HG03280 (cell line): ENCODE measurements at regions not wholly inside any gene's neighbourhood (a gene's known extent, or its start where the extent isn't known, plus 50 kb on each side); places are given as distances from the start of the nearest gene placed in this dataset.
"Not testable (repeated sequence)": the region's sequence is repeated elsewhere in the genome, so short reads cannot be mapped to it uniquely, and the experiment has no call there.

Experiments used
- ATAC-seq: cut with Tn5 transposase; IDR thresholded peaks from one replicate; pipeline ENCODE4 v1.9.1; 2021; ENCODE audit warnings: mild to moderate bottlenecking, moderate library complexity; ENCODE audit not compliant: unreplicated experiment

DNA sequence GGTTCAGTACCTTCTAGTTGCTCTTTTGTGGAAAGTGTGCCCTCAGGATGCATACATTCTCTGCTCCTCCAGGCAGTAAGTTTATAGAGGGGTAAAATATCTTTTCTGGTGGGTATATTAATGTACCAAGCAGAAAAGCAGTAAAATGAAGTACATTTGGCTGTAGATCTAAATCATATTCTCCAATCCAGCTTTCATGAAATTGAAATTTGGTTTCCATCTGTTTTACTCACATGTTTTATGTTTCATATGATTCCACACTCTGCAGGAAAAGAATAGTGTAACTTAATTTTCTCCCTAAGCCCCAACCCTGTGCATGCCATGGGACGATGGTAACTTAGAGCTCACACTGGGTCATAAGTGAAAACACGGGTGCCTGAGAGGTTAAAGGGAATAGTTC, 172.3 kb downstream of the AKAIN1 start:
- no peak for ATAC-seq

DNA sequence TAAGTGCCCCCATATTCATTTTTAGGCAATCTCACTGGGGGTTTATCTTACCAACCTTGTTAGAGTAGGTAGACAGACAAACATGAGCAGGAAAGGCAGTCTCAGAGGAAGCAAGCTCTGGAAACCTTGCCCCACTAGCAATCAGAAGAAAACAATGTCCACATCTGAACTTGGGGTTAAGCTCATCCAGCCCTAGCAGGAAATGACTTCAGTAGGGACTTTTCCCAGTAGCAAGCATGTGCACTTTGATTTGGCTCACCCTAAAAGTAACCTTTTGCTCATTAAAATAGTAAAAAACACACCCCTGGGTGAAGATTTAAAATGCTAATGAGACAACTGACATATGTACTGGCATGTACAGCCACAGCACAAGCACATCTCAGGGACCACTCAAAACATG, 175.5 kb downstream of the AKAIN1 start:
- ATAC-seq = no peak

DNA sequence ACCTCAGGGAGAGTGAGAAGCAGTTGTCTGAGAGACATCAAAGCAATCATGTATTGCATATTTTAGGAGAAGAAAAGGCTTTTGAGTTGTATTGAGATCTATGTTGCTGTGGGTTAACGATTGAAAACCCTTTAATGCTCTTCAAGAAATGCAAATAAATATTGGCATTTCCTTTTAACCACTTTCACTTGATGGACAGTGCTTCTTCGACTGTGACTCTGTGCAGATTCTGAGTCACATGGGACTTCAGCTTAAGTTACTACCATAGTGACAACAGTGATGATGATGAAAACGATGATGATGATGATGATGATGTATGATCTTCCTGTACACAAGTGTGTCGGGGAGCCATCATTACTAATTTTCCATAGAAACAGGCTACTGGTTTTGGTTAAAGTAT, 181.8 kb downstream of the AKAIN1 start:
- ATAC-seq = no peak

DNA sequence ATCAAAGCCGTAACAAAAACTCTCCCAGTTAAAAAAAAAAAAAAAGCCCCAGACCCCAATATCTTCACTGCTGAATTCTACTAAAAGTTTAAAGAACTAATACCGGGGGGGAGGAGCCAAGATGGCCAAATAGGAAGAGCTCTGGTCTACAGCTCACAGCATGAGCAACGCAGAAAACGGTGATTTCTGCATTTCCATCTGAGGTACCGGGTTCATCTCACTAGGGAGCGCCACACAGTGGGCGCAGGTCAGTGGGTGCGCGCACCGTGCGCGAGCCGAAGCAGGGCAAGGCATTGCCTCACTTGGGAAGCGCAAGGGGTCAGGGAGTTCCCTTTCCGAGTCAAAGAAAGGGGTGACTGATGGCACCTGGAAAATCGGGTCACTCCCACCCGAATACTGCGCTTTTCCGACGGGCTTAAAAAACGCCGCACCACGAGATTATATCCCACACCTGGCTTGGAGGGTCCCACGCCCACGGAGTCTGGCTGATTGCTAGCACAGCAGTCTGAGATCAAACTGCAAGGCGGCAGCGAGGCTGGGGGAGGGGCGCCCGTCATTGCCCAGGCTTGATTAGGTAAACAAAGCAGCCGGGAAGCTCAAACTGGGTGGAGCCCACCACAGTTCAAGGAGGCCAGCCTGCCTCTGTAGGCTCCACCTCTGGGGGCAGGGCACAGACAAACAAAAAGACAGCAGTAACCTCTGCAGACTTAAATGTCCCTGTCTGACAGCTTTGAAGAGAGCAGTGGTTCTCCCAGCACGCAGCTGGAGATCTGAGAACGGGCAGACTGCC, 192.8 kb downstream of the AKAIN1 start:
- not testable (repeated sequence) for ATAC-seq

DNA sequence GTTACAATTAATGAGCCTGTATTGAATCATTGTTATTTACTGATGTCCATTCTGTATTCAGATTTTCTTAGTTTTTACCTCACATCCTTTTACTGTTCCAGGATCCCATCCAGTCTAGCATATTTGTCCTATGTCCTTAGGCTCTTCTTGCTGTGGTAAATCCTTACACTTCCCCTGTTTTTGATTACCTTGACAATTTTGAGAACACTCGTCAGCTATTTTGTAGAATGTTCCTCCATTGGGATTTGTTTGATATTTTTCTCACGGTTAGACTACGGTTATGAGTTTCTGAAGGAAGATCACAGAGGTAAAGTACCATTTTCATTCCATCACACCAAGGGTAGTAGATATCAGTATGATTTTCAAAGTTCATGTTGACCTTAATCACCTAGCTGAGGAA, 202.3 kb downstream of the AKAIN1 start:
- ATAC-seq = no peak

DNA sequence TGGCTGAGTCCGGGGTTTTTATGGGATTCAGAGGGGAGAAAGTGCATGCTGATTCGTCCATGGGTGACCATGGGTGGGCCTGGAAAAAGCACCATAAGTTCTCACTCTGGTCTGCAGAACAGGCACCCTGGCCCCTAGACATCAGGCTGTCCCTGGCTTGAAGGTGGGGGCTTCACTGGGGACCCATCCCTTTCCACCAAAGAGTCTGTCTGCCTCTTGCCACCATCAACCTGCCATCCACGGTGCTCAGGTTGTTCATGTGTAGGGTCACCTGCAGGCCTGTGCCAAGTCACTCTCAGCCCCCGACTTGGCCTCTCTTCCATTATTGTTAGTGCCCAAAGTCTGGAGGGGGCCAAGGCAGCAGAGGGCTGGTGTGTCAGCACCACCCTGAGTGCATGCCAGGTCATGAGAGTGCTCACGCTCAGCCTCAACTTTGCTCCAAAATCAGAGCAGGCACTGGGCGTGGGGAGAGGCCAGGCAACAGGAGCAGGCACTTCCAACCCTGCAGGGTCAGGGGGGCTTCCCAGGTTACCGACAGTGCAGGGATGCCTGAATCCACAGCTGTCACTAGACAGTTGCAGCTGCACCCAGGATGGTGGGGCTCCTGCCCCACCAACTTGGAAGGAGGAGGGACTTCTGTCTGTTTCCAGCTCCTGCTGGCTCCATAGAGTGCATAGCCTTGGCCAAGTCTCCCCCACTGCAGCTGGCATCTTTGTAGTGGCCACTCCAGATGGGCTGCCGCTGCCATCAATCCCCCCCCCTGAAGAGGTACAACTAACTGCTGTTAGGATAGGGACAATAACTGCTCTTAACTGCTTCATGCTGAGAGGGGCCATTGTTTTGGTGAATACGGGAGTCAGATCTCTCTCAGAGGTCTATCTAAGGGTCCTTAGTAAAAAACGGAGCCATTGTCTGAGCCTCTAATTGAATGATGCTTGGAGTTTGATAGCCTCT, 209.3 kb downstream of the AKAIN1 start:
- ATAC-seq = no peak

DNA sequence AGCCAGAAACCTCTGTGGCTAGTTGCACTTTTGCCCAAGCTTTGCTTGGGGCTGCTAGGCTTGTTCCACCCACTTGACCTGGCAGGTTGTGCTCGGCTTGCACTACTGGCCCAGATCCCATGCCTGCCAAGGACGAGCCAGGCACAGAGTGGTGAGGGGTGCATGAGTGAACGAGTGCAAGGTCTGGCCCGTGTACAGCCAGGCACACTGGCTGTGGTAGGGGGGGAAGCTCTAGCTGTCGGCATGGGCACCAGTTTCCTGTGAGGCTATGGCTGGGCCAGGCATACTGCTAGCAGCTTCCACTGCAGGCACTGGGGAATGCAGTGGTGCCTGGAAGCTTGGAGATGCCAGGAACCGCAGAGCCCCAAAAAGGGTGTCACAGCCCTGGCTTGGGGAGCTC, 210.4 kb downstream of the AKAIN1 start:
- ATAC-seq = no peak

DNA sequence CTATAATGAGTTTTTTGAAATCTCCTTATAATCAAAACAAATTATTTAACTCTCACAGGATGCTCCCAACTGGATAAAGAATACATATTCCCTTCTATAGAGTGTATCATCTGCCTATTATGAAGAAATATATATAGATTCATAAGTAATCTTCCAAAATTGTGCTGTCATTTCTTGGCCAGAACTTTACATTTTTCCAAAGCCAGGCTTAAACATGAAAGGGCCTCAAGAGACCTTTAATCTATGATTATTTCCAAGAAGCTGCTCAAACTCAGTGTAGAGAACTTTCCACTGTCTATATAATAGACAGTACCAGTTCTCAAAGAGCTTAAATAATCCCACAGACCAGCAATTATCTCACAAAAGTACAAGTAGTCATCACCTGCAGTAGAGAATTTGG, 211.0 kb downstream of the AKAIN1 start:
- ATAC-seq = no peak

DNA sequence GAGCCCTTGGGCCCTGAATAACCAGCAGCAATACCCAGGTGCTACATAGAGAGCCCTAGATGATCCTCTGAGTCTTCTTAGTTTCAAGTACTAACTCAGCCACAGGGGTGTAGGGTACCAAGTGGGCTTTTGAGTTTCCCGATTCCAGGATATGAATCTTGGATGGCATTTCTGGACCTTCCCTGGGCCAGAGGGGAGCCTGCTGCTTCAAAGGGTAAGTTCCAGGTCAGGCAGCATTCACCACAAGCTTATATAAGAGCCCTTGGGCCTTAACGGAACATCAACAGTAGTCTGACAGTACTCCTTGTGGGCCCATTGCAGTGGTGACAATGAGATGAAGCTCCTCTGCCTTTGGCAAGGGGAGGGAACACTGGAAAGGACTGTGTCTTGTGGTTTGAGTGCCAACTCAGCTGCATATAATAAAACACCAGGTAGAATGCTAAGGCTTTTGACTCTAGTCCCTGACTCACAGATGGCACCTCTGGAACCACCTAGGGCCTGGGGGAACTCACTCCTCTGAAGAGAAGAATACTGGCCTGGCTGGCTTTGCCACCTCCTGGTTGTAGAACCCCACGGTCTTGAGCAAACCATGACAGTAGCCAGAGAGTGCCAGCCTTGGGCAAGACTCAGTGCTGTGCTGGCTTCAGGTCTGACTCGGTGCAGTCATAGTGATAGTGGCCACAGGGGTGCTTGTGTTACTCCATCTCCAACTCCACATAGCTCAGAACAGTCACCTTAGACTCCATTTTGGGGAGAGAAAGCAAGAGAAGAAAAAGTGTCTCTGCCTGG, 235.7 kb downstream of the AKAIN1 start:
- no peak for ATAC-seq

DNA sequence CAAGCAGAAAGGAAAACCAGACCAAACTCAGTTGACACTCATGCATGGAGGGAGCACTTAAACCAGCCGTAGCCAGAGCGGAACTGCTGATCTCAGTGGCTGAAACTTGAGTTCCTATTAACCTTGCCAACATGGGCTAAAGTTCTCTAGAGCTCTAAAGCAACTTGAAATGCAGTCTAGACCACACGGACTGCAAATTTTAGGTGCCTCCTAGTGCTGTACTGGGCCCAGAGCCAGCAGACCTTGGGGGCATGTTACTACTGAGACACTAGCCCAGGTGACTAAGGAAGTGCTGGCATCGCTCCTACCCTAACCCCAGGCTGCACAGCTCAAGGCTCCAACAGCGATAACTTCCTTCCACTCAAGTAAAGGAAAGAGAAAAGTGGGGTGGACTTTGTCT, 236.5 kb downstream of the AKAIN1 start:
- no peak for ATAC-seq

DNA sequence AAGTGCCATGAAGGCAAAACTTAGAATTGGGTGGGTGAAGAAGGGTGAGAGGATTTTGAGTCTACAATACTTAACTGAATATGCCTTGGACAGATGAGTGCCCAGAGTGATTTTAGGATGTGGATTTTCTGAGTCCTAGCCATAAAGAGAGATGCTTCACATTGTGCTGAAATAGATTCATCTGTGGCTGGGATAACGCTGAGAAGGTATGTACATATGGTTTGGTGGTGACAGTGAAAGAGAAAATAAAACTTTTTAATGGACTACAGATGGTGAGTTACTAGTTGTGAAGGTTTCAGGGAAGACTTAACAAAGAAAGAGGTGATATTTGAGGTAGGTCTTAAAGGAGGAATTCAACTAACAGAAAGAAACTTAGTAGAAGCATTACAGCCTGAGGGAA, 265.8 kb downstream of the AKAIN1 start:
- no peak for ATAC-seq

DNA sequence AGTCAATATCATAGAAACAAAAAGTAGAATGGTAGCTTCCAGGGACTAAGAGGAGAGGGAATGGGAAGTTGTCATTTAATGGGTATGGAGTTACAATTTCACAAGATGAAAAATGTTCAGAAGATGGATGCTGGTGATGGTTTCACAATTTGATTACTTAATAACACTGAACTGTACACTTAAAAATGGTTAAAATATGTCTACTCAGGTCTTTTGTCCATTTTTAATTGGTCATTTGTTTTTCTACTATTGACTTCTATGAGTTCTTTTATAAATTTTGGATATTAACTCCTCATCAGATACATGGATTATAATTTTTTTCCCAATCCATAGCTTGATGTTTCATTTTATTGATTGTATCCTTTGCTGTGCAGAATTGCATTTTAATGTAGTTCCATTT, 275.5 kb downstream of the AKAIN1 start:
- ATAC-seq = no peak

DNA sequence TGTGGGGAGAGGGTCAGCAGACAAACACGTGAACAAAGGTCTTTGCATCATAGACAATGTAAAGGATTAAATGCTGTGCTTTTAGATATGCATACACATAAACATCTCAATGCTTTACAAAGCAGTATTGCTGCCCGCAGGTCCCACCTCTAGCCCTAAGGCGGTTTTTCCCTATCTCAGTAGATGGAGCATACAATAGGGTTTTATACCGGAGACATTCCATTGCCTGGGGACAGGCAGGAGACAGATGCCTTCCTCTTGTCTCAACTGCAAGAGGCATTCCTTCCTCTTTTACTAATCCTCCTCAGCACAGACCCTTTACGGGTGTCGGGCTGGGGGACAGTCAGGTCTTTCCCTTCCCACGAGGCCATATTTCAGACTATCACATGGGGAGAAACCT, 279.5 kb downstream of the AKAIN1 start:
- not testable (repeated sequence) for ATAC-seq

DNA sequence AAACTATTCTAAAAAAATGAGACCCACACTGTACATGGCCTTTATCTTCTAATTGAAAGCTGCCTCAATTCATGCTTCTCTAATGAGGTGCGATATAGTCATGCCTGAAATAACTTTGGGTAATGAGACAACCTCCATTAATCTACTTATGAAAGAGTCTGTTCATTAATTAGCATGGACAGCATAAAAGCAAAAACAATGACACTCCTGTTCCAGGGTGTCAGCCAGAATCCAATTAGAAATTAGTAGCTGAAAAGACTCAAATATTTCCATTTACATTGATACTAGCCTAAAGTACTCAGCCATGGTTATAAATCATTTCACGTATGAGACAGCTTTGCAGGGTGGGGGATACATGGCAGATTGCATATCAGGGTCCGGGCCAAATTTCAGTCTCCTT, 288.7 kb downstream of the AKAIN1 start:
- no peak for ATAC-seq

DNA sequence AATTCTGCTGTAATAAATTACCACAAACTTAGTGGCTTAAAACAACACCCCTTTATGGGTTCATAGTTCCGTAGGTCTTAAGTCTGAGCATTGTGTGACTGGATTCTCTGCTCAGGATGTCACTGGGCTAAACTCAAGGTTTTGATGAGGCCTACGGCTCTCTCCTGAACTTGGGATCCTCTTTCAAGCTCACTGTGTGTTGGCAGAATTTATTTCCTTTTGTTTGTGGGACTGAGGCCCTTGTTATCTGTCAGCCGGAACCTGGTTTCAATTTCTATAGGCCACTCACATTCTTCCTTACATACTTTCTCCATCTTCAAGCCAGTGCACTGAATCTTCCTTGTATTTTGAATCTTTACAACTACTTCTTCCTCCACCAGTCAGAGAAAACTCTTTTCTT, 290.2 kb downstream of the AKAIN1 start:
- ATAC-seq = no peak

DNA sequence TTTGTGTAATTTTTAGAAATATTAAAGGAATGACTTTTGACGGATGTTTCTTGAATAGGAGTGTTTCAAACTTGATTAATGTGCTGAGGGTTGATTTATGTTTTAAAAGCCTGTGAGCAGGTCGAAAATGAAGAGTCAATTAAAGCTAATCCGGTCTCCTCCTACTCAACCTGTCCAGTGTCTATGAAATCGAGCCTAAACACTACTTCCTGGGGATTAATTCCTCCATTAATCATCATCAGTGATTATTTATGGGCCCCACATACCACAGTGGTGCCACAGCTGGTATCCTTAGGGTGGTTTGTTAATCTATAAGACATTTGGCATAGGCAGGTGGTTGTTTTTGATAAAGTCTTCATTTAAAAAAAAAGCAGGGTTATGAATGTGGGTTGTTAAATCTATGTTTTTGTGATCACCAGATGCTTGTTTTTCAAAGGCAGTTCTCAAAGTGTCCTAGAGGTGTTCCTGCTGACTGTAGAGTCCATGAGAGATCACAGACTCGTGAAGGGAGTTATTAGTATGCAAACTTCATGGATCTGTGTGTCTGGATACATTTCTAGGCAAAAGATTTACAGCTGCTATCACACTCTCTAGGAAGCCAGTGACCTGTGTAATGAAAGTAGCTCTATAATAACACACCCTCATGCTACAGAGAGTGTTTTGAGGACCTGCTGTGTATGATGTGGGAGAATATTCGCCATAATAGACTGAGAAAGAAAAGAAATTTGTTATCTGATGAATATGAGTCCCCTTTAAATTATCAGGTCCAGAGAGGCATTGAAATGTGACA, 308.6 kb downstream of the AKAIN1 start:
- no peak for ATAC-seq

DNA sequence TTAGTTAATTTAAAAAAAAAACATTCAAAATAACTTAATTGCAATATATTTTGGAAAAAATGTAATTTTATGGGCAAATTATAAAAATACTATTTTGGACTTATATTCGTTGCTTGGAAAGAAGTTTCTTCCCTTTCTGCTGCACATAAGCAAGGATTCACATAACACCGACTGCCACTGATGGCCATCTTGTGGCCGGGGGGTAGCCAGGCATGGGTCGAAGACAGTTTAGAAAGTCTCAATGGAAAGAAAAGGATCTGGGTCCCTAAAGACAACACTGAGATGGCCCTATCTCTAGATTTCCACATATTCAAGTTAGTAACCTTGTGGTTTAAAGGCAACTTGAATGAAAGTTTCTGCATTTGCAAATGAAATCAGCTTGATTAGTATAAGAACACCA, 318.6 kb downstream of the AKAIN1 start:
- no peak for ATAC-seq

DNA sequence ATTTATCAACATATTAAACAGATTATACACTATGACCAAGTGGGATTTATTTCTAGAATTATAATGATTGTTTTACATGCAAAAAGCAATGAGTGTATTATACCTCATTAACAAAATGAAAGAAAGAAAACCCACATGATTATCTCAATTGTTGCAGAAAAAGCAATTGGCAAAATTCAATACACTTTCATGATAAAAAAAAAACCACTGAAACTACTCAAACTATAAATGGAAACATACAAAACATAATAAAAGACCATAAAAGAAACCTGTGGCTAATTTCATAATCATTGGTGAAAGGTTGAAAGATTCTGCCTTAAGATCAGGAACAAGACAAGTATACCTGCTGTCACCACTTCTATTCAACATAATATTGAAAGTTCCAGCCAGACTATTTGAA, 325.9 kb downstream of the AKAIN1 start:
- ATAC-seq = no peak

DNA sequence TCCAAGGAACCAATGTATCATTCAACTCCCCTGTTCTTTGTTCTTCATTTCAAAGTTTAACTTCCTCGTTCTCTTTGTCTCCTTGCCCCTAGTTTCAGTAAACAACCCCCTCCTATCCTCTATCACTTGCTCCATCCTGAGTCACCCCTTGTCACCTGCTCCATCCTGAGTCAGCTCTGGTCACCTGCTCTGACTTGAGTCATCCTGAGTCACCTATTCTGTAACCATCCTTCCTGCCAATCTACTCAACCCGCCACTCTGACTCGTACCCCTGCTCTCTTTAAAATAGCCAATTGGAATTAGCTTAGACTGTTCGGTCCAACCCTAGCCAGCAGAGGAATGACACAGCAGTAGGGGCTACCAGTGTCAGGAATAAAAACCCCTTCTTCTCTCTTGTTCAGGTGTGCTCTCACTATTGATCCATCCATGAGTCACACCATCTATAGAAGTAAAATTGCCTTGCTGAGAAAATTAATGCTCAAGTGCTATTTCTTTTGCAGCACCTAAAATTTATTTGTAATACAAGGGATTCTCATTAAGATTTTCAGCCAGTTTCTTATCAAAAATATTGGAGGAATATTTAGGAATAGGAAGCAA, 326.8 kb downstream of the AKAIN1 start:
- no peak for ATAC-seq

DNA sequence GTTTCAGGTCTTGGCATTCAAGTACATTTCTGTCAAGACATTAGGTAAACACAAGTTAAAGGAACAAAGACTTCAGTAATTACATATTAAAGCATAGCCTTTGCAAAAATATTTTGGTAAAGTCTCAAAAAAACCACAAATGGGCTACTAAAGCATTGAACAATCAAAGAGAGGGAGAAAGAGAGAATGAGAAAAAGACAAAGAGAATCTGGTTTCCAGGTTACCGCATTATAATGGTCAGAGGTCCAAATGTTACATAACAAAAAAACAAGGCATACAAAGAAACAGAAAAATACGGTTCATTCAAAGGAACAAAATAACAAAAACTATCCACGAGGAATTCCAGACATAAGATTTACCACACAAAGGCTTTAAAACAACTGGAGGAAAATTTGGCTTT, 327.9 kb downstream of the AKAIN1 start:
- no peak for ATAC-seq
